Memory B cell (primary cell): ENCODE measurements at regions not wholly inside any gene's neighbourhood (a gene's known extent, or its start where the extent isn't known, plus 50 kb on each side); places are given as distances from the start of the nearest gene placed in this dataset.

Source experiments
- ATAC-seq: fragments of 150-1000 bp; cut with Tn5 transposase; 2 replicates; pipeline ENCODE4 v1.10.0; 2021; ENCODE audit warnings: low read depth, mild to moderate bottlenecking, moderate library complexity
- DNase-seq, 2 donors: peaks; one replicate each; pipeline ENCODE4 v3.0.0; 2022; ENCODE audit warnings: low spot score in 2 of 2
- H3K27ac Mint-ChIP-seq: one replicate; pipeline ENCODE4 v1.8.0; 2022; ENCODE audit warnings: mild to moderate bottlenecking, moderate library complexity, mixed read lengths
- H3K27me3 Mint-ChIP-seq: one replicate; pipeline ENCODE4 v1.8.0; 2022; ENCODE audit warnings: mixed read lengths
- H3K36me3 Mint-ChIP-seq: one replicate; pipeline ENCODE4 v1.8.0; 2022; ENCODE audit warnings: mild to moderate bottlenecking, mixed read lengths
- H3K4me1 Mint-ChIP-seq: one replicate; pipeline ENCODE4 v1.8.0; 2022; ENCODE audit warnings: mixed read lengths
- H3K4me3 Mint-ChIP-seq: one replicate; pipeline ENCODE4 v1.8.0; 2022; ENCODE audit warnings: mild to moderate bottlenecking, moderate library complexity, mixed read lengths
- H3K9me3 Mint-ChIP-seq: one replicate; pipeline ENCODE4 v1.8.0; 2022; ENCODE audit warnings: mixed read lengths

DNA sequence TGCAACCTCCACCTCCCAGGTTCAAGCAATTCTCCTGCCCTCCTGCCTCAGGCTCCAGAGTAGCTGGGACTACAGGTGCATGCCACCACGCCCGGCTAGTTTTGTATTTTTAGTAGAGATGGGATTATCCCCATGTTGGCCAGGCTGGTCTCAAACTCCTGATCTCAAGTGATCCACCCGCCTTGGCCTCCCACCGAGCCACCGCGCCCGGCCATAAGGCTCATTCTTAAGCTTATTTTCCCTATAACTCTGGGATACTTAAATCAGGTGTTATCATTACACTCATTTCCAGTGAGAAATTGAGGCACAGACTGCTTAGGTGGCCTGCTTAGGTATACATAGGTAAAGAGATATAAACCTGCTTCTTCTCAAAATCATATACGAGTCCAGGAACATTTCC, 188.3 kb upstream of the MTNR1B start:
- H3K4me1 Mint-ChIP-seq = no peaks in the 10 kb centered on the region
- no peaks in the 10 kb centered on the region for H3K27me3 Mint-ChIP-seq
- H3K27ac Mint-ChIP-seq = no peak overlapping the region
- ATAC-seq (no peak), DNase-seq (no peak)
- no peaks in the 10 kb centered on the region for H3K36me3 Mint-ChIP-seq
- no peaks in the 10 kb centered on the region for H3K9me3 Mint-ChIP-seq
- no peak overlapping the region for H3K4me3 Mint-ChIP-seq

DNA sequence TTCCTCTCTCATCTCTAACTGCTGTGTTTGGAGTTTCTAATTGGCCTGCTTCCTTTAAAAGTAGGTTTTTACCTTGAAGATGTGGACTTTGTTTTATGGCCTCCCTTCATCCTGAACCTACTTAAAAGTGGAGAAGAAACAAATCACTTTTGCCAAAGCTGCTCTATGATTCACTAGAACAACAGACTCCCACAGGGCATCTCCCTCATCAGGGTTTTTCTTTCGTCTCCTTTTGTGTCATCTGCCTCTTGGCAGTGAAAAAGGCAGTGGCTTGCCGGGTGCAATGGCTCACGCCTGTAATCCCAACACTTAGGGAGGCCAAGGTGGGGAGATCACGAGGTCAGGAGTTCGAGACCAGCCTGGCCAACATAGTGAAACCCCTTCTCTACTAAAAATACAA, 186.6 kb upstream of the MTNR1B start:
- Mint-ChIP-seq H3K4me3 (no peak overlapping the region), H3K27ac (no peak overlapping the region), H3K4me1 (no peaks in the 10 kb centered on the region), H3K36me3 (no peaks in the 10 kb centered on the region), H3K27me3 (no peaks in the 10 kb centered on the region), H3K9me3 (no peaks in the 10 kb centered on the region)
- ATAC-seq (no peak), DNase-seq (no peak)

DNA sequence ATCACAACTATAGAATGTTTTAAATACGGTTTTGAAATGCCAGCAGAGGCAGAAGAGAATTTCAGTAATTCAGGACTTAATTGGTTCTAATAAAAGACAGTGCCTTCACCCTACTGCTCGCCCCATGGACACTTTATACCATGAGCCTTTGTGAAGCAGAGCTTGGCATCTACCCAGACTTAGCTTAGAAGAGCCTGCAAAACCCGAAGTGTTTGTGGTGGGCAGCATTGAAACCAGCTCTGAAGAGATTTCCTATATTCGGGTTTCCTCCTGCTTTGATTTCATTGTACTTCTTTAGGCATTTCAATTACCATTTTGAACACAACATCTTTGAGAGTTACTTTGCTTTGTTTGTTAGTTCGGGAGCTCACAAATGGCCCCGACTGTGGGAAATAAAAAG, 185.1 kb upstream of the MTNR1B start:
- Mint-ChIP-seq H3K27me3 (no peaks in the 10 kb centered on the region), H3K4me3 (no peak overlapping the region), H3K4me1 (no peaks in the 10 kb centered on the region), H3K36me3 (no peaks in the 10 kb centered on the region), H3K9me3 (no peaks in the 10 kb centered on the region), H3K27ac (no peak overlapping the region)
- no peak for ATAC-seq
- DNase-seq = no peak

DNA sequence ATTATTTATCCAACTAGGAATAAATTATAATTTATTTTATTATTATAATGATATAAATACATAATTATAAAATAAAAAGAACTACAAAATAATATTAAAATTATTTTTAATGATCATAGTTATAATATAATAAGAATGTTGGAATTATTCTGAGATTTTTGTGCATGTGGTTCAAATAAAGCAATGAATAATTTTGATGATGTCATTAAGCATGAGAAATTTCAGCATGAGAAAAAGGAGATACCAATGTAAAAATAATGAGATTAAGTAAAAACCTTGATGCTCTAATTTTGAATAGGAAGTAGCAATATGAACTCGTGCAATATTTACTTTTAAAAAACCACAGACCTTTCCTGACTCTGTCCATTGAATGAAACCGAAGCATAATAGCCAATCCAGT, 181.8 kb upstream of the MTNR1B start:
- no peak for DNase-seq
- Mint-ChIP-seq H3K4me1 (no peaks in the 10 kb centered on the region), H3K4me3 (no peak overlapping the region), H3K27me3 (no peaks in the 10 kb centered on the region), H3K36me3 (no peaks in the 10 kb centered on the region), H3K9me3 (no peaks in the 10 kb centered on the region), H3K27ac (no peak overlapping the region)
- no peak for ATAC-seq

DNA sequence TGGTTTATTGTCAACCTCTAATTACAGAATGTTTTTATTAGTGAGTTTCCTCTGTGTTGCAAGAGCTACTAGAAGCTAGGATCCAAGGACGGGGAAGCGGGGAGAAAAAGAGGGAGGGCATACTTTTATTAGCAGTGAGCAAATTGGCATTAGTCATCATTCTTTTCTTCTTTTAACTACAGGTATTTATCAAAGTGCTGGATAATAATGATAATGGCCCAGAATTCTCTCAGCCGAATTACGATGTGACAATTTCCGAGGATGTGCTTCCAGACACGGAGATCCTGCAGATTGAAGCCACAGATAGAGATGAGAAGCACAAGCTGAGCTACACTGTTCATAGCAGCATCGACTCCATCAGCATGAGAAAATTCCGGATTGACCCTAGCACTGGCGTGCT, 179.7 kb upstream of the MTNR1B start:
- Mint-ChIP-seq H3K27me3 (no peaks in the 10 kb centered on the region), H3K4me1 (no peaks in the 10 kb centered on the region), H3K9me3 (no peaks in the 10 kb centered on the region), H3K27ac (no peak overlapping the region), H3K36me3 (no peaks in the 10 kb centered on the region), H3K4me3 (no peak overlapping the region)
- DNase-seq = no peak
- no peak for ATAC-seq

DNA sequence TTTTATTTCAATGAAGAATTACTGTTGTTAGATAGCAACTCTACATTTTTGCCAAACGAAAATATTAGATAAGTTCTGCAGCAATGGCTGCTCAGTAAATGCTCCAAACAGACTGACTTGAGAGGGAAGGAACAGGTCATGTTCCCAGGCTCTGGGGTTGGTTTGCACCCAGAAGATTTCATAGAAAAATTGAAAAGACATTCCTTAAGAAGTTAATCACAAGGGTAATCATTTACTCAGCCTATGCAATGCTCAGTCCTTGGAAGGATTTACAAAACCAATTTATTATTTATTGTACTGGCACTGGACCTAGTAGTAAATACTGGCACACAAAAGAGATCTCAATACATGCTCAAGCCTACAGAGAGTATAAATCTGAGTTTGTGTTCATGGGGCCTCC, 179.1 kb upstream of the MTNR1B start:
- Mint-ChIP-seq H3K36me3 (no peaks in the 10 kb centered on the region), H3K27ac (no peak overlapping the region), H3K4me1 (no peaks in the 10 kb centered on the region), H3K27me3 (no peaks in the 10 kb centered on the region), H3K9me3 (no peaks in the 10 kb centered on the region), H3K4me3 (no peak overlapping the region)
- DNase-seq (no peak), ATAC-seq (no peak)

DNA sequence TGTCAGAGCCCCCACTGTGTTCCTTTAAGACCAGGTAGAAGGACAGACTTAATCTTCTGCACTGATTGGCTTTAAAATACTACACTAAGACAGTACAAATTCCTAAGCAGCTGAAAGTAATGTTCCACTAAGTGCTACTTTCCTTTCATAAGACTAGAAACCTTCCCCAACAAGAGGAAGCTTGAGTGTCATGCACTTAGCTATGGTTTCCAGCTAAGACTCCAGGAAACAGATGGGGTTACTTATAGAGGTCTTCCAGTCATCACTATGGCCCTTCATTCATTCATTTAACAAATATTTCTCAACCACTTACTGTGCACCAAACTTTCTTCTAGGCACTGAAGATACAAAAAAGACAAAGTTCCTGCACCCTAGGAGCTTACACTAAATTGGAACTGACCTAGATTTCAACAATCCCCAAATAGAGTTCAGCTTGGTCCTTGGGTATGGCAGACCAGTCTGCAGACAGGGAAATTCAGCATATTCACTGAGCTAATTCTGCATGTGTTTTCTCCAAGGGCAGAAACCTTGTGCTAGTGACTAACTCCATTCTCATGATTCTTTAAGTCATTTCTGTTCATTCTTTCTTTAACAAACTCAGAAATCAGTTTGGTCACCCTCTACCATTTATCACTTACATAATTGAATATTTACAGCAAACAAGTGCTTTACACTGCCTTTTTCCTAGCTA, 178.4 kb upstream of the MTNR1B start:
- H3K4me3 Mint-ChIP-seq = no peak overlapping the region
- H3K36me3 Mint-ChIP-seq = no peaks in the 10 kb centered on the region
- H3K9me3 Mint-ChIP-seq = no peaks in the 10 kb centered on the region
- H3K4me1 Mint-ChIP-seq = no peaks in the 10 kb centered on the region
- no peak for DNase-seq
- ATAC-seq = no peak
- H3K27ac Mint-ChIP-seq = no peak overlapping the region
- H3K27me3 Mint-ChIP-seq = no peaks in the 10 kb centered on the region

DNA sequence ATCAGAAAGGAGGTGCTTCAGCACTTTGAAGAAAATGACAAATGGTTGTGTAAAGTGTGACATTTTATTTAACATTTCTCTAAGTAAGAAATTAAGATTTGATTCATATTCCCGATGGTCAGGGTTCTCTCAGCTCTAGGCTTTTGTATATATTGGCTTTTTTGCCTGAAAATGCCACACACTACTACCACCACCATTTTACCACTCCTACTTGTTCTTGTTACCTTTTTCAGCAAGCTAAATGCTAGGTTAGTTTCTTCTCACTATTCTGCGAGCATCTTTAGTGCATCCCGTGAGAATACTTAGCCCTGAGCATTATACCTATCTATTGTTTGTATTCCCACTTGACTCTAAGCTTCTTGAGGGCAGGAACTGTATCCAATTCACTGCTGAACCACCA, 177.6 kb upstream of the MTNR1B start:
- Mint-ChIP-seq H3K27ac (no peak overlapping the region), H3K4me3 (no peak overlapping the region), H3K36me3 (no peaks in the 10 kb centered on the region), H3K27me3 (no peaks in the 10 kb centered on the region), H3K9me3 (no peaks in the 10 kb centered on the region), H3K4me1 (no peaks in the 10 kb centered on the region)
- no peak for DNase-seq
- ATAC-seq = no peak

DNA sequence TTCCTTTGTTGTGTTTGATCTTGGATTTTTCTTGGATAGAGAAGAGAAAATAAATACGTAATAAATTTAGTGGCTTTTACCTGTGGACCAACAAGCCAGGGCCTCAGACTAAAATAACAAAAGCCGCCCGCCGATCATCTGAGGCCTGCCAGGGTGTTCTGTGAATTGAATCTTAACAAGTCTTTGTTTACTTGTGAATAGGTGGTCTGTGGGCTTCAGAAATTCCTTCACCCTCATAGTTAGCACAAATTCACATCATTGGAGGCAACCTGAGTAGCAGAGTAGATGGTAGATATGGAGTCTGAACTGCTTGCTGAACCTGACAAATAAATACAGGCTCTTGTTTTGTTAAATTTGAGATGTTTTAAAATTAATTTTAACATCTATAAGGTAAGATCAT, 176.3 kb upstream of the MTNR1B start:
- Mint-ChIP-seq H3K4me1 (no peaks in the 10 kb centered on the region), H3K4me3 (no peak overlapping the region), H3K27ac (no peak overlapping the region), H3K9me3 (no peaks in the 10 kb centered on the region), H3K36me3 (no peaks in the 10 kb centered on the region), H3K27me3 (no peaks in the 10 kb centered on the region)
- no peak for ATAC-seq
- DNase-seq = no peak

DNA sequence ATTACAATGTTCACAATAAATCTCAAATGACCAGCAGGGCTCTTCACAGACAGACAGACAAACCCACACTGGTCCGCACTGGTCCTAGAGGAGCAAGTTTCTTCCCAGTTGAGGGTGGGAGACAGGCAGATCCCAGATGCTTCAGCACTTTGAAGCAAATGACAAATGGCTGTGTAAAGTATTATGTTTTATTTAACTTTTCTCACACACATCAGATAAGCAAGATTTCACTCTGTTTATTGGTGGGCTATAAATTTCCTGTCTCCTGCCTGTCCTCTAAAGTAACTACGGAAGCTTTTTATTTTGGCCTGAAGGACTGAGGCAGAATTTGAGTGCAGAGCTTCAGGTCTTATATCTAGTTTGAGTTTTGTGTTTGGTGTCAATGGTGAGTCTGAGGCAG, 174.7 kb upstream of the MTNR1B start:
- ATAC-seq (no peak), DNase-seq (no peak)
- Mint-ChIP-seq H3K27me3 (no peaks in the 10 kb centered on the region), H3K4me1 (no peaks in the 10 kb centered on the region), H3K27ac (no peak overlapping the region), H3K36me3 (no peaks in the 10 kb centered on the region), H3K9me3 (no peaks in the 10 kb centered on the region), H3K4me3 (no peak overlapping the region)

DNA sequence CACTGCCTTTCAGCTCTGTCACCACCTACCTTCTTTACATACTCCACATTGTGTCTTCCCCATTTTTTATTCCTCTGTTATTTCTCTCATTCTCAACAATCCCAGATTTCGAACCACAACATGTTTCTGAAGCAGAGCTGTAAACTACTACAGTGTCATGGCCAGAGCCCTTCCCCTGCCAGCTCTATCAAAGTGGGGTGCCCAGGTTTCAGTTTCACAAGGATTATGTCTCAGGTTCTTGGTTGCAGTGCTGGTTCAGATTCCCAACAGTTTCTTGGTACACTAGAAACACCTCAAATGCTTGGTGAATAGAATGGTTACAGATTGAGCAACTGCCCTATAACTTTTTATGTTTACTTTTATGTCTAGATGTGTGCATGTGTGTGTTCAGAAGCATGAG, 172.7 kb upstream of the MTNR1B start:
- DNase-seq (no peak), ATAC-seq (no peak)
- Mint-ChIP-seq H3K4me3 (no peak overlapping the region), H3K4me1 (no peaks in the 10 kb centered on the region), H3K9me3 (peaks cover 2% of the 10 kb centered on the region), H3K27me3 (no peaks in the 10 kb centered on the region), H3K27ac (no peak overlapping the region), H3K36me3 (no peaks in the 10 kb centered on the region)

DNA sequence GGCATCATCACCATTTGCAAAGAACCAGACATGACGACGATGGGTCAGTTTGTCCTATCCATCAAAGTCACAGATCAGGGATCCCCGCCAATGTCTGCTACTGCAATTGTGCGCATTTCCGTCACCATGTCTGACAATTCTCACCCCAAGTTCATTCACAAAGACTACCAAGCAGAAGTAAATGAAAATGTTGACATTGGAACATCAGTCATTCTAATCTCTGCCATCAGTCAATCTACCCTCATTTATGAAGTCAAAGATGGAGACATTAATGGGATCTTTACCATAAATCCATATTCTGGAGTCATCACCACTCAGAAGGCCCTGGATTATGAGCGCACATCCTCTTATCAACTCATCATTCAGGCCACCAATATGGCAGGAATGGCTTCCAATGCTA, 171.6 kb upstream of the MTNR1B start:
- DNase-seq = no peak
- H3K4me1 Mint-ChIP-seq = no peaks in the 10 kb centered on the region
- H3K36me3 Mint-ChIP-seq = no peaks in the 10 kb centered on the region
- H3K27me3 Mint-ChIP-seq = no peaks in the 10 kb centered on the region
- no peak overlapping the region for H3K27ac Mint-ChIP-seq
- H3K9me3 Mint-ChIP-seq = peaks cover 2% of the 10 kb centered on the region
- ATAC-seq = no peak
- H3K4me3 Mint-ChIP-seq = no peak overlapping the region

DNA sequence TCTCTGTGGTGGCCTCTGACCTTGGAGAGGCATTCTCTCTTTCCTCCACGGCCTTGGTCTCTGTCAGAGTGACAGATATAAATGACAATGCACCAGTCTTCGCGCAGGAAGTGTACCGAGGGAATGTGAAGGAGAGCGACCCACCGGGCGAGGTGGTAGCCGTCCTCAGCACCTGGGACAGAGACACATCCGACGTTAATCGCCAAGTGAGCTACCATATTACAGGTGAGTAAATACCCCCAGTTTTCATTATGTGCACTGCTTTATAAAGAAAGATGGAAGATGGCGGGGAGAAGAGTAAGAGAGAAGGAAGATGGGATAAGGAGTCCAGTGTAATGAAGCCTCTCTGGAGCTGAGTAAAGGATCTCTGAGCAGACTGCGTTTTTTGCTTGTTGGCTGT, 167.8 kb upstream of the MTNR1B start:
- ATAC-seq = no peak
- H3K9me3 Mint-ChIP-seq = peaks cover 2% of the 10 kb centered on the region
- no peaks in the 10 kb centered on the region for H3K36me3 Mint-ChIP-seq
- H3K27me3 Mint-ChIP-seq = peaks cover 1% of the 10 kb centered on the region
- no peak for DNase-seq
- no peak overlapping the region for H3K4me3 Mint-ChIP-seq
- no peaks in the 10 kb centered on the region for H3K4me1 Mint-ChIP-seq
- no peak overlapping the region for H3K27ac Mint-ChIP-seq

DNA sequence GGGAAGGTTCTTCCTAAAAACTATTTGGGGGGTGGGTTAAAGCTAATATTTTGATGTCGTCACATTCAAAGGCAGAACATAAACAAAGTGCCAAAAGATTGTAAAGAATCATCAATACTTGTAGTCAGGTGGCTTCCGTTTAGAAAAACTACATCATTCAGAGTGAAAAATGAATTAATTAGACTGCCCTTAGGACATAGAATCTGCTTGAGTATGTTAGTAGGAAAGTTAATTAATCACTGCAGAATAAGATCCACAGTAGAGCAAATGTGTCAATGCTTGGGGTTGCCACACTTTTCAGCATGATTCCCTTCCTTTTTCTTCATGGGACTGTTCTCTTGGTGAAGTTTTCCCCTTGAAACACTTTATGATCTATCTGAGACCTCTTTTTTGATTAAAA, 166.8 kb upstream of the MTNR1B start:
- no peaks in the 10 kb centered on the region for H3K36me3 Mint-ChIP-seq
- DNase-seq = no peak
- H3K27ac Mint-ChIP-seq = no peak overlapping the region
- H3K4me3 Mint-ChIP-seq = no peak overlapping the region
- H3K4me1 Mint-ChIP-seq = no peaks in the 10 kb centered on the region
- no peak for ATAC-seq
- peaks cover 2% of the 10 kb centered on the region for H3K9me3 Mint-ChIP-seq
- peaks cover 1% of the 10 kb centered on the region for H3K27me3 Mint-ChIP-seq

DNA sequence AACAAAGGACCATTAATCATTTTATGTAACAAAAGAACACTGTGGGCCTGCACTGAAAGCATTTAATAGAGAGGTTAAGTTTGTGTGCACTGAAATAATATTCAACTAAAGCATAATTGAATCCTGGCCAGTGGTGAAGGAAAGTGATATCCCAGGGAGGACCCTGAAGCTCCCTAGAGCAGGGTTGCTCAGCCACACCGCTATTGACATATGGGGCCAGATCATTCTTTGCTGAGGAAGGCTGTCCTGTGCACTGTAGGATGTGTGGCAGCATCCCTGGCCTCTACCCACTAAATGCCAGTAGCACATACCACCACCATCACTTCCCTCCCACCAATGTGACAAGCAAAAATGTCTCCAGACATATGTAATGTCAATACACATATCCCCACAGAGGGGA, 166.1 kb upstream of the MTNR1B start:
- Mint-ChIP-seq H3K27ac (no peak overlapping the region), H3K27me3 (peaks cover 1% of the 10 kb centered on the region), H3K36me3 (no peaks in the 10 kb centered on the region), H3K9me3 (peaks cover 2% of the 10 kb centered on the region), H3K4me3 (no peak overlapping the region), H3K4me1 (no peaks in the 10 kb centered on the region)
- DNase-seq (no peak), ATAC-seq (no peak)
